ENCODE measurements at regions not wholly inside any gene's neighbourhood (a gene's known extent, or its start where the extent isn't known, plus 50 kb on each side); places are given as distances from the start of the nearest gene placed in this dataset.

- Histone ChIP-seq H3K27me3 (no peaks in the 10 kb centered on the region), H3K36me3 (no peaks in the 10 kb centered on the region), H3K4me3 (no peak overlapping the region), H3K9me3 (replicated peaks) (no peaks in the 10 kb centered on the region; the same call in 1 of the 2 replicates), H3K27ac (no peak overlapping the region), H3K4me1 (no peaks in the 10 kb centered on the region; the same call in 1 of the 2 replicates)
- DNase-seq: no peak
These were observed 396.8 kb upstream of the HS3ST5 start for GRCh38 chr6:114739656-114740055.

GRCh38 chr6:114735025-114735735, 392.4 kb upstream of the HS3ST5 start:
- no peak for DNase-seq
- no peak overlapping the region for H3K4me3 ChIP-seq

GRCh38 chr6:114733596-114733995, 390.8 kb upstream of the HS3ST5 start:
- Histone ChIP-seq H3K27ac (no peak overlapping the region), H3K27me3 (no peaks in the 10 kb centered on the region), H3K9me3 (replicated peaks) (no peaks in the 10 kb centered on the region), H3K36me3 (no peaks in the 10 kb centered on the region), H3K4me1 (no peaks in the 10 kb centered on the region; the same call in 1 of the 2 replicates), H3K4me3 (no peak overlapping the region)
- no peak for DNase-seq

More at GRCh38 chr6:114735025-114735735, 392.4 kb upstream of the HS3ST5 start:
- Histone ChIP-seq H3K9me3 (replicated peaks) (no peaks in the 10 kb centered on the region), H3K27me3 (no peaks in the 10 kb centered on the region), H3K36me3 (no peaks in the 10 kb centered on the region), H3K27ac (no peak overlapping the region), H3K4me1 (no peaks in the 10 kb centered on the region; the same call in 1 of the 2 replicates)

- Histone ChIP-seq H3K27ac (no peak overlapping the region), H3K4me1 (no peaks in the 10 kb centered on the region), H3K27me3 (no peaks in the 10 kb centered on the region; the same call in 1 of the 2 replicates), H3K36me3 (no peaks in the 10 kb centered on the region), H3K4me3 (no peak overlapping the region), H3K9me3 (replicated peaks) (no peaks in the 10 kb centered on the region)
- no peak for DNase-seq
These were observed 376.0 kb upstream of the HS3ST5 start for GRCh38 chr6:114718716-114719270.

GRCh38 chr6:114718186-114718585, 375.4 kb upstream of the HS3ST5 start:
- no peak for DNase-seq
- H3K27me3 ChIP-seq: no peaks in the 10 kb centered on the region; the same call in 1 of the 2 replicates
- no peaks in the 10 kb centered on the region for H3K36me3 ChIP-seq
- H3K9me3 ChIP-seq (replicated peaks): no peaks in the 10 kb centered on the region
- no peak overlapping the region for H3K4me3 ChIP-seq
- H3K27ac ChIP-seq: no peak overlapping the region
- no peaks in the 10 kb centered on the region for H3K4me1 ChIP-seq

- Histone ChIP-seq H3K27ac (no peak overlapping the region), H3K4me1 (no peaks in the 10 kb centered on the region), H3K27me3 (no peaks in the 10 kb centered on the region; the same call in 1 of the 2 replicates), H3K9me3 (replicated peaks) (no peaks in the 10 kb centered on the region), H3K4me3 (no peak overlapping the region), H3K36me3 (no peaks in the 10 kb centered on the region)
- no peak for DNase-seq
These were observed 372.1 kb upstream of the HS3ST5 start for GRCh38 chr6:114714836-114715507.

GRCh38 chr6:114713690-114714089, 370.9 kb upstream of the HS3ST5 start:
- Histone ChIP-seq H3K36me3 (no peaks in the 10 kb centered on the region), H3K27me3 (no peaks in the 10 kb centered on the region; the same call in 1 of the 2 replicates), H3K4me3 (no peak overlapping the region), H3K4me1 (no peaks in the 10 kb centered on the region), H3K9me3 (replicated peaks) (no peaks in the 10 kb centered on the region), H3K27ac (no peak overlapping the region)
- DNase-seq: no peak

GRCh38 chr6:114712129-114712662, 369.4 kb upstream of the HS3ST5 start:
- no peaks in the 10 kb centered on the region for H3K36me3 ChIP-seq
- no peaks in the 10 kb centered on the region for H3K4me1 ChIP-seq
- no peak for DNase-seq
- no peaks in the 10 kb centered on the region; the same call in 1 of the 2 replicates for H3K27me3 ChIP-seq
- H3K27ac ChIP-seq: no peak overlapping the region
- H3K4me3 ChIP-seq: no peak overlapping the region
- no peaks in the 10 kb centered on the region for H3K9me3 ChIP-seq (replicated peaks)

- no peak overlapping the region for H3K27ac ChIP-seq
- H3K36me3 ChIP-seq: no peaks in the 10 kb centered on the region
- H3K27me3 ChIP-seq: no peaks in the 10 kb centered on the region
- H3K4me3 ChIP-seq: no peak overlapping the region
- DNase-seq: peak in 1 of 2 experiments; percentile 3
- H3K4me1 ChIP-seq: no peaks in the 10 kb centered on the region
- no peaks in the 10 kb centered on the region for H3K9me3 ChIP-seq (replicated peaks)
These were observed 364.3 kb upstream of the HS3ST5 start for GRCh38 chr6:114707081-114707620.

- Histone ChIP-seq H3K36me3 (no peaks in the 10 kb centered on the region), H3K27me3 (no peaks in the 10 kb centered on the region), H3K27ac (no peak overlapping the region), H3K9me3 (replicated peaks) (no peaks in the 10 kb centered on the region), H3K4me3 (no peak overlapping the region), H3K4me1 (no peaks in the 10 kb centered on the region)
- DNase-seq: peak in 1 of 2 experiments; percentile 5
These were observed 347.8 kb upstream of the HS3ST5 start for GRCh38 chr6:114690625-114691024.

- Histone ChIP-seq H3K36me3 (no peaks in the 10 kb centered on the region), H3K27ac (no peak overlapping the region), H3K27me3 (no peaks in the 10 kb centered on the region), H3K9me3 (replicated peaks) (no peaks in the 10 kb centered on the region), H3K4me3 (no peak overlapping the region), H3K4me1 (no peaks in the 10 kb centered on the region)
- no peak for DNase-seq
These were observed 316.7 kb upstream of the HS3ST5 start for GRCh38 chr6:114659513-114659912.

- Histone ChIP-seq H3K27ac (no peak overlapping the region), H3K4me3 (no peak overlapping the region), H3K27me3 (no peaks in the 10 kb centered on the region), H3K4me1 (no peaks in the 10 kb centered on the region), H3K9me3 (replicated peaks) (no peaks in the 10 kb centered on the region), H3K36me3 (no peaks in the 10 kb centered on the region)
- no peak for DNase-seq
These were observed 308.8 kb upstream of the HS3ST5 start for GRCh38 chr6:114651611-114652010.

GRCh38 chr6:114650891-114651290, 308.1 kb upstream of the HS3ST5 start:
- Histone ChIP-seq H3K27ac (no peak overlapping the region), H3K4me3 (no peak overlapping the region), H3K9me3 (replicated peaks) (no peaks in the 10 kb centered on the region), H3K36me3 (no peaks in the 10 kb centered on the region), H3K27me3 (no peaks in the 10 kb centered on the region), H3K4me1 (no peaks in the 10 kb centered on the region)
- no peak for DNase-seq

GRCh38 chr6:114649298-114649697, 306.5 kb upstream of the HS3ST5 start:
- Histone ChIP-seq H3K9me3 (replicated peaks) (no peaks in the 10 kb centered on the region), H3K4me1 (no peaks in the 10 kb centered on the region), H3K4me3 (no peak overlapping the region), H3K27me3 (no peaks in the 10 kb centered on the region), H3K36me3 (no peaks in the 10 kb centered on the region), H3K27ac (no peak overlapping the region)
- no peak for DNase-seq

GRCh38 chr6:114648847-114649246, 306.0 kb upstream of the HS3ST5 start:
- H3K27ac ChIP-seq: no peak overlapping the region
- H3K4me1 ChIP-seq: no peaks in the 10 kb centered on the region
- H3K9me3 ChIP-seq (replicated peaks): no peaks in the 10 kb centered on the region
- H3K36me3 ChIP-seq: no peaks in the 10 kb centered on the region
- DNase-seq: no peak
- no peak overlapping the region for H3K4me3 ChIP-seq
- H3K27me3 ChIP-seq: no peaks in the 10 kb centered on the region

Data from SJCRH30 (cell line).